AML-193 (cell line): ENCODE measurements at regions not wholly inside any gene's neighbourhood (a gene's known extent, or its start where the extent isn't known, plus 50 kb on each side); places are given as distances from the start of the nearest gene placed in this dataset.

Experiments
- DNase-seq, 2 experiments: peaks; one replicate each; lab custom pipeline; 2025; lab: John Stamatoyannopoulos, UW

GRCh38 chr2:12416600-12416999 is 300.1 kb upstream of the TRIB2 start:
- peak; percentile 4 to 8 for DNase-seq

- no peak for DNase-seq
These were observed 298.9 kb upstream of the TRIB2 start for GRCh38 chr2:12417786-12418185.

DNA sequence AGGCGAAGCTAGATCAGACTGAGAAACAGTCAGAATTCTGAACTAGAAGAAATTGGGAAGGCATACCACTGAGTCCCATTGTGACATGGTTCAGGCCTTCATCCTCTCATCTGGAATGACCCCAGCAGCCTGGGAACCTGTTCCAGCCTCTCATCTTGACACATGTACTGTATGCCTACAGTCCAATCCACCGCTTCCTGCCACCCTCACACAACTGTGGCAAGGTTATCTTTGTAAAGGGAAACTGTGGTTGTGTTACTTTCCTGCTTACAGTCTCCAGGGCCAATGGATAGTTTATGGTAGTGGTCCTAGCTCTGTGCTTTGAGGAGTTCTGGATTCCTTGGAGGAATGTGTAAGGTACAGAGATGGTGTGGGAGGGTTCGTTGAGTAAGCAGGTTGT is 296.9 kb upstream of the TRIB2 start:
- no peak for DNase-seq

DNA sequence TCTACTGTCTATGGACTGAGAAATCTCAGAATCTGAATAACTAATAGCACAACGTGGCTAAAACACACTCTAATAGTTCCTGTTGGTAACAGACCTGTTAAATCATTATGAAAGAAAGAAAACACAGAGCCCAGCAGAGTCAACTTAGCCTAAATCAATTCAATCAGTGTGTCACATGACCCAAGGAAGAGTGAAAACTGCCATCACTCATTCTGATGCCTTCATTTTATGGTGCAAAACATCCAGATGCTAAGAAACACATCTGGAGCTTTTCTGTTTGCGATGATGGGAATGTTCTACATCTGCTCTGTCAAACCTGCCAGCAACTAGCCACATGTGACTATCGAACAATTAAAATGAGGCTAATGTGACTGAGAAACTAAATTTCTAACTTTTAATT is 295.7 kb upstream of the TRIB2 start:
- DNase-seq, result no peak

DNA sequence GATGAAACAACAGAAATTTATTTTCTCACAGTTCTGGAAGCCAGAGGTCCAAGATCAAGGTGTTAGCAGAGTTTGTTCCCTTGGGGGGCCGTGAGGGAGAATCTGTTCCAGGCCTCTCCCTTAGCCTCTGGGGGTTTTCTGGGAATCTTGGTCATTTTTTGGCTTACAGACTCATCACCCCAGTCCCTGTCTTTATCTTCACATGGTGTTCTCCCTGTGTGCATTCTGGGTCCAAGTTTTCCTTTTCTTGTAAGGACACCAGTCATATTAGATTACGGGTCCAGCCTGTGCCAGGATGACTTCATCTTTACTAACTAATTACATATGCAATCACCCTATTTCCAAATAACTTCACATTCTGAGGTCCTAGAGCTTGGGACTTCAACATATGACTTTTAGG is 292.5 kb upstream of the TRIB2 start:
- no peak for DNase-seq

- no peak for DNase-seq
These were observed 291.9 kb upstream of the TRIB2 start for GRCh38 chr2:12424809-12425208.

GRCh38 chr2:12428324-12428723 is 288.4 kb upstream of the TRIB2 start:
- DNase-seq, result no peak

DNA sequence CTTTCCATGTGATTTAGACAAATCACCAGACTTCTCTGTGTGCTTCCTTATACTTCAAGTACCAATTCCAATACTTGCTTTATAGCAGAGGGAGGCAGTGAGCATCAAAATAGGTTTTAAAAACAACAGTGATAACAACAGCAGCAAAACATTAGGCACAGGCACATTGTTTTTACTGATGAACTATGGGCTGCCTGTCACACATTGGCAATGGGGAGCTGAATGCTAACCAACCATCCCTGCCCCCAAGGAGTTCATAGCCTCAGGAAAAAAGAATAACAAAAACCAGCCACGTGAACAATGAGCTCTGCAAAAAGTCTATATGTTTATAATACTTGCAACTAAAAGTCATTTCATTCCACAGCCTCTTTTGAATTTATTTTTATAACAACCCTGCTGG is 287.9 kb upstream of the TRIB2 start:
- DNase-seq, result no peak

DNA sequence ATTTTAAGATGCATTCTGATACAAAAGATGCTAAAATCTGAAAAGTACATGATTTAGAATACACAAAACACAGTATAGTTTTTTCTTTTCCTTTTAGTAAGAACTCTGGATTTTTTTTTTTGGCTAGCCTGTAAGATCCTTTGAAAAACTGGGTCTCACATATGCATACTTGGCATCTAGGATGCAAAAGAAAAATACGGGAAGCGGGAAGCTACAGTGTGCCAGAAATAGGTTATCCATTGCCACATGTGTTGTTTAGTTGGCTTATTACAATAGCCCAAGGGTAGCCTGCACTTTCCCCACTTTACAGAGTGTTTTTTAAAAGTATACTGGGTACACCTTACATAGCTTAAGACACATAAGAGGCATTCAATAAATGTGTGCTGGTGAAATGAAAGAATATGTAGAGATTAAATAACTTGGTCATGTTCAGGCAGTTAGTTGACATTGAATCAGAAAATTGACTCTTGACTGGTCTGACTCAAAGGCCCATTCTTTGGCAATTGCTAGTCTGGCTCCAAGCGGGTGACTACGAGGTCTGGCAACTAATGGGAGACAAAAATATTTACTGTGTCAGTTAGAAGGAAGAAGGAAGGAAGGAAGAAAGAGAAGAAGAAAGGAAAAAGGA is 286.8 kb upstream of the TRIB2 start:
- no peak for DNase-seq

GRCh38 chr2:12430407-12431133 is 286.2 kb upstream of the TRIB2 start:
- DNase-seq, result peak; percentile 51 to 59

- DNase-seq, result no peak
These were observed 283.6 kb upstream of the TRIB2 start for GRCh38 chr2:12432985-12433625.

GRCh38 chr2:12433626-12433990 is 283.1 kb upstream of the TRIB2 start:
- DNase-seq, result no peak

DNA sequence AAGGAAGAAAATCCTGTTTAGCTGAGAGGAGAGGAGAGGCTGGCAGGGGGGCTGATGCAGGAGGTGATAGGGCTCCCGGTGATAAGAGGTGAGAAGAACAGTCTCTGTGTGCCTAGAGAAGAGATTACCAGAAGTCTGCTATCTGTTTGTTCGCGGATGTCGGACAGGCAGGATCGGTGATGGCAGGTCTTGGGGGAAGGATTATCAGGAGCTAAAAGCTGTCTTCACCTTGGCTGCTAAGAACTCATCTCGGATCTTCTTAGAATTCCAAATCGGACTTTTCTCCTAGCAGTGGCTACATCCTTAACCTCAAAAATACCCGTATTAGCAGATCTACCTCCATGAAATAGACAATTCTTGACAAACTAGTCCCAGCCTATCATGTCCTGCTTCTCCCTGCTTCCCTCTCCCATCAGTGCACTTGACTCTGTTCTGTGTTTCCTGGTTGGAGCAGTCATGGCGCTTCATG is 282.1 kb upstream of the TRIB2 start:
- DNase-seq, result no peak

- DNase-seq, result no peak
These were observed 281.1 kb upstream of the TRIB2 start for GRCh38 chr2:12435430-12436222.

- no peak for DNase-seq
These were observed 280.3 kb upstream of the TRIB2 start for GRCh38 chr2:12436483-12436882.

DNA sequence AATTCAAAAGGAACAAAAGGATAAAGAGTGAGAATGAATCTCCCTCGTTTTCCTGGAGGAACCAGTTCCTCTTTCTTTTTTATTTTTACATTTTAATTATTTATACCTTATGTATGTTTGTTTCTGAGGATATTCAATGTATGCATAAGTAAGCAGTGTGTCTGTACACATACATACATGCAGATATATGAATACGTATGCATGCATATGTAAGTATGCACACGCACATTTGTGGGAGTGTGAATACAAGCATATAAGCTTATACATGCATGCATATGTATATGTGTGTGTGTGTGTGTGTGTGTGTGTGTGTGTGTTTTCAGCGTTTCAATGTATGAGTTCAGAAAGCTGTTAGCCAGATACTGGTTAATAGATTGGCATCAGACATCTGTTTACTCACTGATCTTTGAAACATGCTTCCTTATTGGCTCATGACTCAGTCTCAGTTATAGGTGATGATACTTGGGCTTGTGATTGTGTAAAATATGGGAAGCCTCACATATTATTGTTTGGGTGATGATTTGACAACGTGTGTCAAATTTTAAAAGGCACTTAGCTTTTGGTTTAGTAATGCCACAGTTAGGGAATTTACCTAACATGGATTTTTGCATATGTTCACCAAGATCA is 279.7 kb upstream of the TRIB2 start:
- DNase-seq, result no peak

DNA sequence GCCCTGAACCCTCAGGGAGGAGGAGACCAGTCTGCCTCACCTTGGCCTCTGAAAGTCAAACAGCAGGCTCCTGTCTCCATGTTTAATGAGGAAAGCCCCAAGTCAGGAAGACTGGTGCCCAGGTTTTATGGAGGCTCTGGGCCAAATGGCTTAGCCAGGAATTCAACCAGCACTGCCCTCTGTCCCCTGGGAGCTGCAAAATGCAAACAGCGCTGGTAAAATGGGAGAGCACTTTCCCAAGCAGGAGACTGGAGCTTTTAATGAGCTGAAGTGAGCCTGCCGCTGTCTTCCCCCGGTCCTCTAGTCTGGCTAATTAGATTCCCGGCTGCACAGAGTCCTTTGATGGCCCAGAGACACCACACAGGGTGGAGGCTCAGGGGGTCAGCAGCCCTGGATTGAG is 276.0 kb upstream of the TRIB2 start:
- DNase-seq, result no peak

DNA sequence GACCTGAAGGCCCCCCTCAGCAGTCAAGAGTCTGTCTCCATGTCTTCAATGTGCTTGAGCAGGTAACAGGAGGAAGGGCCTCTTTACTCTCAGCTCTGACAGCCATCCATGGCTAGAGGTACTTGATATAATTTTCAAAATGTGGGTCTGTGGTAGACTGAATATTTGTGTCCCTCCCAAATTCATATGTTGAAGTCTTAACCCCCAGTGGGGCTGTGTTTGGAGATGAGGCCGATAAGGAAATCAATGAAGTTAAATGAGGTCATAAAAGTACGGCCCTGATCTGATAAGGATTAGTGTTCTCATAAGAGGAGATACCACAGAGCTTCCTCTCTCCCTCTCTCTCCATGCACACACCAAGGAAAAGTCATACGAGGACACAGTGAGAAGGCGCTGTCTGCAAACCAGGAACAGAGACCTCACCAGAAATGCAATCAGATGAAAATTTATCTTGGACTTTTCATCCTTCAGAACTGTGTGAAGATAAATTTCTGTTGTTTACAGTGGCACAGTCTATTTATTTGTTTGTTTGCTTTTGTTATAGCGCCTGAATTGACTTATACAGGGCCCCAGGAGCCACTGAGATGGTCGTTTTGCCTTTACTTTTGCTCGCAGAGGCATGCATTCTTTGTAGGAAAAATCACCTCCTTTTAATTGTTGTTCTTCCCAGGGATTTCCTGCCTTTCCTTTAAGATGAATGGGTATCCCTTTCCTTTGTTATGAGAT is 274.8 kb upstream of the TRIB2 start:
- no peak for DNase-seq

DNA sequence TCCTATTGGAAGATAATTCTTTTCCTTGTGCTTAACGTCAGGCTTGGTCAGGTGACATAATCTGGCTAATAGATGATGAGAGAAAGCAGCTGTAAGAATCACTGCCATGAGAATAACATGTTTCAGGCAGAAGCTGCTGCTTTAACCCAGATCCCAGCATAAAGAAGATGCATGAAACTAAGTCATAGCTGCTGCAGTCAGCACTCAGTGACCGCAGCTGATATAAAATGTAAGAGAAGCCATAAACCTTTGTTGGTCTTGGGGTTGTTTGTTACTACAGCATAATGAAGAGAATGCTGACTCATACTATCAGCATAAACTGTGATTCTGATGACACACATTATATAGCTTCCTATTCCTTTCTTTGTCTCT is 274.3 kb upstream of the TRIB2 start:
- no peak for DNase-seq

GRCh38 chr2:12448846-12449505 is 267.8 kb upstream of the TRIB2 start:
- DNase-seq, result no peak

- no peak for DNase-seq
These were observed 265.0 kb upstream of the TRIB2 start for GRCh38 chr2:12451726-12452125.
